GM23338 (cell line): ENCODE measurements at regions not wholly inside any gene's neighbourhood (a gene's known extent, or its start where the extent isn't known, plus 50 kb on each side); places are given as distances from the start of the nearest gene placed in this dataset.

Source experiments
- ATAC-seq: fragments of 200-7000 bp; cut with Tn5 transposase; 3 replicates; pipeline ENCODE4 v1.9.1; 2020
- DNase-seq: peaks from one replicate; pipeline ENCODE4 v3.0.0-alpha.2; 2015; ENCODE audit warnings: low spot score
- H2AFZ ChIP-seq: fragments of 200-600 bp; sonication (generic); 2 replicates; pipeline ENCODE4 v1.8.0; 2016; ENCODE audit warnings: antibody characterized with exemption, mild to moderate bottlenecking, moderate library complexity
- H3F3A ChIP-seq: fragments of 200-600 bp; sonication (generic); replicated peaks from 2 replicates; pipeline ENCODE4 v1.8.0; 2017; ENCODE audit warnings: antibody characterized with exemption, mixed run types, low read depth
- H3K27ac ChIP-seq: fragments of 200-600 bp; sonication (generic); 2 replicates; pipeline ENCODE4 v1.6.1; 2016; ENCODE audit warnings: low read depth
- H3K27me3 ChIP-seq: fragments of 200-600 bp; sonication (generic); 2 replicates; pipeline ENCODE4 v1.8.0; 2016; ENCODE audit warnings: mild to moderate bottlenecking, mixed run types, moderate library complexity; ENCODE audit not compliant: insufficient read depth
- H3K36me3 ChIP-seq: fragments of 200-600 bp; sonication (generic); 2 replicates; pipeline ENCODE4 v1.8.0; 2016; ENCODE audit warnings: mild to moderate bottlenecking; ENCODE audit not compliant: insufficient read depth
- H3K4me1 ChIP-seq: fragments of 200-600 bp; sonication (generic); 2 replicates; pipeline ENCODE4 v1.8.0; 2016; ENCODE audit warnings: mild to moderate bottlenecking, moderate library complexity; ENCODE audit not compliant: insufficient read depth
- H3K4me2 ChIP-seq: fragments of 200-600 bp; sonication (generic); 2 replicates; pipeline ENCODE4 v1.7.1; 2017; ENCODE audit warnings: mixed run types
- H3K4me3 ChIP-seq: fragments of 200-600 bp; sonication (generic); 2 replicates; pipeline ENCODE4 v1.6.1; 2016; ENCODE audit warnings: mixed run types
- H3K79me2 ChIP-seq: fragments of 200-600 bp; sonication (generic); replicated peaks from 2 replicates; pipeline ENCODE4 v1.8.0; 2017; ENCODE audit warnings: mild to moderate bottlenecking; ENCODE audit not compliant: insufficient read depth
- H3K9me2 ChIP-seq: fragments of 200-600 bp; sonication (generic); 2 replicates; pipeline ENCODE4 v1.8.0; 2017; ENCODE audit not compliant: insufficient read depth
- H4K20me1 ChIP-seq: fragments of 200-600 bp; sonication (generic); replicated peaks from 2 replicates; pipeline ENCODE4 v1.8.0; 2017; ENCODE audit warnings: mild to moderate bottlenecking; ENCODE audit not compliant: insufficient read depth
- H3K27ac Mint-ChIP-seq: 2 replicates; pipeline ENCODE4 v1.8.0; 2020; ENCODE audit warnings: inconsistent platforms, mild to moderate bottlenecking, moderate library complexity, mixed read lengths
- H3K27me3 Mint-ChIP-seq: 3 replicates; pipeline ENCODE4 v1.8.0; 2022; ENCODE audit warnings: low read depth, mild to moderate bottlenecking, moderate library complexity, mixed read lengths, inconsistent platforms; ENCODE audit not compliant: insufficient read depth, poor library complexity
- H3K36me3 Mint-ChIP-seq: 3 replicates; pipeline ENCODE4 v1.8.0; 2021; ENCODE audit warnings: low read depth, mild to moderate bottlenecking, inconsistent platforms, moderate library complexity, mixed read lengths
- H3K4me1 Mint-ChIP-seq: 3 replicates; pipeline ENCODE4 v1.8.0; 2020; ENCODE audit warnings: mild to moderate bottlenecking, inconsistent platforms, mixed read lengths
- H3K4me3 Mint-ChIP-seq: 3 replicates; pipeline ENCODE4 v1.8.0; 2021; ENCODE audit warnings: moderate library complexity, mild to moderate bottlenecking, inconsistent platforms, mixed read lengths
- H3K9me3 Mint-ChIP-seq: 3 replicates; pipeline ENCODE4 v1.8.0; 2020; ENCODE audit warnings: moderate library complexity, mild to moderate bottlenecking, inconsistent platforms, mixed read lengths
- CREB1 ChIP-seq: fragments of 250-450 bp; sonication (Bioruptor Pico); IDR thresholded peaks from 2 replicates; pipeline ENCODE4 v1.5.0; 2020; ENCODE audit warnings: low read depth, mild to moderate bottlenecking, moderate library complexity
- CTCF ChIP-seq, 2 experiments: fragments of 200-600 bp in 1 of 2; sonication (generic) in 1 of 2; conservative IDR thresholded peaks; 2 replicates each; pipeline versions ENCODE4 v1.5.1 to v1.6.1; 2016 to 2017; ENCODE audit warnings: antibody characterized with exemption in 2 of 2, low read depth in 2 of 2, mild to moderate bottlenecking in 2 of 2, moderate library complexity in 1 of 2
- ETS1 ChIP-seq: IDR thresholded peaks from 2 replicates; pipeline ENCODE4 v1.6.1; 2016; ENCODE audit warnings: antibody characterized with exemption
- EZH2 ChIP-seq: fragments of 200-600 bp; sonication (generic); IDR thresholded peaks from one replicate; pipeline ENCODE4 v1.8.0; 2017; ENCODE audit warnings: antibody characterized with exemption, mild to moderate bottlenecking, low read depth; ENCODE audit not compliant: unreplicated experiment
- EZH2phosphoT487 ChIP-seq: fragments of 200-600 bp; sonication (generic); IDR thresholded peaks from one replicate; pipeline ENCODE4 v1.8.1; 2018; ENCODE audit warnings: antibody characterized with exemption; ENCODE audit not compliant: unreplicated experiment
- JUNB ChIP-seq: IDR thresholded peaks from one replicate; pipeline ENCODE4 v1.6.1; 2016; ENCODE audit warnings: antibody characterized with exemption; ENCODE audit not compliant: unreplicated experiment
- NANOG ChIP-seq: IDR thresholded peaks from 2 replicates; pipeline ENCODE4 v1.6.1; 2016; ENCODE audit warnings: antibody characterized with exemption, borderline replicate concordance
- POLR2AphosphoS5 ChIP-seq: IDR thresholded peaks from 2 replicates; pipeline ENCODE4 v1.6.1; 2016; ENCODE audit warnings: antibody characterized with exemption, low read depth
- REST ChIP-seq: IDR thresholded peaks from one replicate; pipeline ENCODE4 v1.6.1; 2018; ENCODE audit warnings: antibody characterized with exemption; ENCODE audit not compliant: unreplicated experiment
- STAT1 ChIP-seq: IDR thresholded peaks from one replicate; pipeline ENCODE4 v1.6.1; 2016; ENCODE audit warnings: antibody characterized with exemption; ENCODE audit not compliant: unreplicated experiment
- ZNF114 ChIP-seq: fragments of 250-450 bp; sonication (Bioruptor Pico); IDR thresholded peaks from 2 replicates; pipeline ENCODE4 v1.5.0; 2020; ENCODE audit warnings: mild to moderate bottlenecking, moderate library complexity
- ZNF331 ChIP-seq: fragments of 250-450 bp; sonication (Bioruptor Pico); IDR thresholded peaks from 2 replicates; pipeline ENCODE4 v1.5.0; 2020; ENCODE audit warnings: low read depth, mild to moderate bottlenecking, moderate library complexity
- ZNF462 ChIP-seq: fragments of 250-450 bp; sonication (Bioruptor Pico); IDR thresholded peaks from 2 replicates; pipeline ENCODE4 v1.5.0; 2020; ENCODE audit warnings: mild to moderate bottlenecking, moderate library complexity

GRCh38 chr2:241968417-241968816 is 98.9 kb downstream of the RTP5 start:
- peaks cover 7% of the 10 kb centered on the region for H3K36me3 Mint-ChIP-seq

More at GRCh38 chr2:241968417-241968816, 98.9 kb downstream of the RTP5 start:
- peaks cover 3% of the 10 kb centered on the region for H3K27me3 Mint-ChIP-seq
- no peaks in the 10 kb centered on the region for H3K9me3 Mint-ChIP-seq
- no peaks in the 10 kb centered on the region for H4K20me1 ChIP-seq
- H2AFZ ChIP-seq, result no peak overlapping the region
- no peak overlapping the region for H3K4me2 ChIP-seq
- DNase-seq (no peak), ATAC-seq (no peak)
- H3K4me1 ChIP-seq, result no peaks in the 10 kb centered on the region
- no peak for TF ChIP-seq CTCF (conservative IDR thresholded peaks at IDR 0.05; ENCODE audit: low read depth in 2 of 2)
- no peak for TF ChIP-seq NANOG
- no peak for TF ChIP-seq EZH2
- TF ChIP-seq CREB1, result no peak
- TF ChIP-seq REST, result no peak
- no peak for TF ChIP-seq JUNB
- TF ChIP-seq ZNF331 (CRISPR knock-in tag), result no peak
- TF ChIP-seq ZNF114 (CRISPR knock-in tag), result no peak
- TF ChIP-seq ETS1, result no peak
- no peak for TF ChIP-seq POLR2AphosphoS5
- no peak for TF ChIP-seq STAT1
- TF ChIP-seq EZH2phosphoT487, result no peak
- no peak for TF ChIP-seq ZNF462 (CRISPR knock-in tag)
- peaks cover 3% of the 10 kb centered on the region; the same call in 1 of the 3 replicates for H3K4me1 Mint-ChIP-seq
- H3K27ac Mint-ChIP-seq, result no peak overlapping the region
- H3K79me2 ChIP-seq, result no peaks in the 10 kb centered on the region
- no peak overlapping the region for H3K4me3 Mint-ChIP-seq
- no peak overlapping the region for H3K4me3 ChIP-seq
- no peaks in the 10 kb centered on the region for H3F3A ChIP-seq
- H3K27me3 ChIP-seq, result no peaks in the 10 kb centered on the region
- H3K27ac ChIP-seq, result no peak overlapping the region
- H3K36me3 ChIP-seq, result no peaks in the 10 kb centered on the region
- H3K9me2 ChIP-seq, result no peaks in the 10 kb centered on the region; the same call in 1 of the 2 replicates
